MM.1S (cell line): ENCODE measurements at regions not wholly inside any gene's neighbourhood (a gene's known extent, or its start where the extent isn't known, plus 50 kb on each side); places are given as distances from the start of the nearest gene placed in this dataset.

Source experiments
- EZH2 ChIP-seq: fragments of 300-600 bp; sonication (generic); optimal IDR thresholded peaks from 2 replicates; pipeline ENCODE3; 2017; ENCODE audit warnings: low read depth, mild to moderate bottlenecking, antibody characterized with exemption, low read length, mixed read lengths
- EZH2phosphoT487 ChIP-seq: fragments of 300-600 bp; sonication (generic); IDR thresholded peaks from 2 replicates; pipeline ENCODE4 v1.6.1; 2018; ENCODE audit warnings: antibody characterized with exemption, low read length
- TF ChIP-seq, protein P1 (sequence below): fragments of 300-600 bp; sonication (generic); IDR thresholded peaks from 2 replicates; pipeline ENCODE4 v1.5.1; 2016; ENCODE audit warnings: antibody characterized with exemption, low read length, mixed read lengths

DNA sequence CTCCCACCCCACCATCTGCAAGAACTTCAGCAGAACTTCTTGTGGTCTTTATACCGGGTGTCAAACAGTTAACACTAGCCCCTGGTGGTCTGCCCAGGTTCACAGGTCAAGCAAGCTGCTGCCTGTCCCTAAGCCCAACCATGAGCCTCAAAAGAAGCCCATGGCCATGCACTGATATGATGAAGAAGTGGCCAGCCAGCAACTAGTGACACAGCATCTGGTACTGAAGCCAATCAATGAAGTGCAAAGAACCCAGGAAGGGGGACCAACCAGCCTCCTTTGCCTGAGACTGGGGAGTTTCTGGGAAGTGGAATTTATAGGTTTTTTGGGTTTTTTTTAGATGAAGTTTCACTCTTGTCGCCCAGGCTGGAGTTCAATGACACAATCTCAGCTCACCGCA, 127.8 kb downstream of the MAFB start:
- TF ChIP-seq, protein P1, sequence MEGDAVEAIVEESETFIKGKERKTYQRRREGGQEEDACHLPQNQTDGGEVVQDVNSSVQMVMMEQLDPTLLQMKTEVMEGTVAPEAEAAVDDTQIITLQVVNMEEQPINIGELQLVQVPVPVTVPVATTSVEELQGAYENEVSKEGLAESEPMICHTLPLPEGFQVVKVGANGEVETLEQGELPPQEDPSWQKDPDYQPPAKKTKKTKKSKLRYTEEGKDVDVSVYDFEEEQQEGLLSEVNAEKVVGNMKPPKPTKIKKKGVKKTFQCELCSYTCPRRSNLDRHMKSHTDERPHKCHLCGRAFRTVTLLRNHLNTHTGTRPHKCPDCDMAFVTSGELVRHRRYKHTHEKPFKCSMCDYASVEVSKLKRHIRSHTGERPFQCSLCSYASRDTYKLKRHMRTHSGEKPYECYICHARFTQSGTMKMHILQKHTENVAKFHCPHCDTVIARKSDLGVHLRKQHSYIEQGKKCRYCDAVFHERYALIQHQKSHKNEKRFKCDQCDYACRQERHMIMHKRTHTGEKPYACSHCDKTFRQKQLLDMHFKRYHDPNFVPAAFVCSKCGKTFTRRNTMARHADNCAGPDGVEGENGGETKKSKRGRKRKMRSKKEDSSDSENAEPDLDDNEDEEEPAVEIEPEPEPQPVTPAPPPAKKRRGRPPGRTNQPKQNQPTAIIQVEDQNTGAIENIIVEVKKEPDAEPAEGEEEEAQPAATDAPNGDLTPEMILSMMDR: no peak
- TF ChIP-seq EZH2phosphoT487: no peak
- TF ChIP-seq EZH2: no peak
